WTC11 (cell line): ENCODE measurements at regions not wholly inside any gene's neighbourhood (a gene's known extent, or its start where the extent isn't known, plus 50 kb on each side); places are given as distances from the start of the nearest gene placed in this dataset.

ENCODE experiments used
- SP1 ChIP-seq: sonication (generic); formaldehyde crosslinking; conservative IDR thresholded peaks from 2 replicates; pipeline ENCODE4 v1.8.1; 2022; ENCODE audit warnings: missing genetic modification reagents
- TF ChIP-seq, protein P1 (sequence below): sonication (generic); formaldehyde crosslinking; conservative IDR thresholded peaks from 2 replicates; pipeline ENCODE4 v1.8.1; 2022; ENCODE audit warnings: mild to moderate bottlenecking, missing genetic modification reagents

- no peak for TF ChIP-seq SP1 (CRISPR knock-in tag)
- TF ChIP-seq, protein P1, sequence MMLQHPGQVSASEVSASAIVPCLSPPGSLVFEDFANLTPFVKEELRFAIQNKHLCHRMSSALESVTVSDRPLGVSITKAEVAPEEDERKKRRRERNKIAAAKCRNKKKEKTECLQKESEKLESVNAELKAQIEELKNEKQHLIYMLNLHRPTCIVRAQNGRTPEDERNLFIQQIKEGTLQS (CRISPR knock-in tag): no peak
Measured at GRCh38 chr21:35412231-35412630, 363.1 kb upstream of the RUNX1 start.
